ENCODE measurements at regions not wholly inside any gene's neighbourhood (a gene's known extent, or its start where the extent isn't known, plus 50 kb on each side); places are given as distances from the start of the nearest gene placed in this dataset.

- FAIRE-seq, result no peak
- DNase-seq (ENCODE audit: low spot score), result no peak
Measured at GRCh38 chr17:72363089-72363610, 242.3 kb downstream of the SOX9 start.

- DNase-seq (ENCODE audit: low spot score) (no peak), FAIRE-seq (no peak)
Measured at GRCh38 chr17:72365857-72366414, 245.1 kb downstream of the SOX9 start.

GRCh38 chr17:72366626-72367025 lies 245.8 kb downstream of the SOX9 start:
- no peak for FAIRE-seq
- DNase-seq (ENCODE audit: low spot score), result no peak

- FAIRE-seq, result no peak
- no peak for DNase-seq (ENCODE audit: low spot score)
Measured at GRCh38 chr17:72368191-72368590, 247.4 kb downstream of the SOX9 start.

GRCh38 chr17:72369366-72369765 lies 248.5 kb downstream of the SOX9 start:
- DNase-seq (ENCODE audit: low spot score) (no peak), FAIRE-seq (no peak)

- DNase-seq (ENCODE audit: low spot score) (peak; percentile 7), FAIRE-seq (no peak)
Measured at GRCh38 chr17:72370819-72371218, 250.0 kb downstream of the SOX9 start.

GRCh38 chr17:72372185-72372584 lies 251.4 kb downstream of the SOX9 start:
- DNase-seq (ENCODE audit: low spot score), result peak; percentile 27
- FAIRE-seq, result no peak

- FAIRE-seq (peak; percentile 84), DNase-seq (ENCODE audit: low spot score) (peak; percentile 91)
Measured at GRCh38 chr17:72373910-72374741, 253.3 kb downstream of the SOX9 start.

GRCh38 chr17:72376526-72377345 lies 255.9 kb downstream of the SOX9 start:
- FAIRE-seq, result no peak
- no peak for DNase-seq (ENCODE audit: low spot score)

GRCh38 chr17:72378414-72379390 lies 257.9 kb downstream of the SOX9 start:
- DNase-seq (ENCODE audit: low spot score) (no peak), FAIRE-seq (no peak)

- FAIRE-seq (no peak), DNase-seq (ENCODE audit: low spot score) (no peak)
Measured at GRCh38 chr17:72379516-72379915, 258.7 kb downstream of the SOX9 start.

- FAIRE-seq (no peak), DNase-seq (ENCODE audit: low spot score) (no peak)
Measured at GRCh38 chr17:72380120-72380519, 259.3 kb downstream of the SOX9 start.

GRCh38 chr17:72380737-72381136 lies 259.9 kb downstream of the SOX9 start:
- FAIRE-seq (no peak), DNase-seq (ENCODE audit: low spot score) (no peak)

GRCh38 chr17:72381597-72382397 lies 261.0 kb downstream of the SOX9 start:
- no peak for FAIRE-seq

GRCh38 chr17:72382971-72383722 lies 262.3 kb downstream of the SOX9 start:
- DNase-seq (ENCODE audit: low spot score) (no peak), FAIRE-seq (no peak)

More at GRCh38 chr17:72381597-72382397, 261.0 kb downstream of the SOX9 start:
- DNase-seq (ENCODE audit: low spot score), result no peak

GRCh38 chr17:72385475-72385874 lies 264.7 kb downstream of the SOX9 start:
- DNase-seq (ENCODE audit: low spot score) (peak; percentile 33), FAIRE-seq (peak; percentile 91)

- FAIRE-seq, result peak; percentile 65
- DNase-seq (ENCODE audit: low spot score), result peak; percentile 28
Measured at GRCh38 chr17:72386173-72386572, 265.4 kb downstream of the SOX9 start.

GRCh38 chr17:72386619-72387237 lies 265.9 kb downstream of the SOX9 start:
- DNase-seq (ENCODE audit: low spot score) (peak; percentile 37), FAIRE-seq (no peak)

GRCh38 chr17:72387487-72387886 lies 266.7 kb downstream of the SOX9 start:
- peak; percentile 89 for DNase-seq (ENCODE audit: low spot score)
- FAIRE-seq, result peak; percentile 93
